ENCODE measurements at regions not wholly inside any gene's neighbourhood (a gene's known extent, or its start where the extent isn't known, plus 50 kb on each side); places are given as distances from the start of the nearest gene placed in this dataset.
"Not testable (repeated sequence)": the region's sequence is repeated elsewhere in the genome, so short reads cannot be mapped to it uniquely, and the experiment has no call there.

DNA sequence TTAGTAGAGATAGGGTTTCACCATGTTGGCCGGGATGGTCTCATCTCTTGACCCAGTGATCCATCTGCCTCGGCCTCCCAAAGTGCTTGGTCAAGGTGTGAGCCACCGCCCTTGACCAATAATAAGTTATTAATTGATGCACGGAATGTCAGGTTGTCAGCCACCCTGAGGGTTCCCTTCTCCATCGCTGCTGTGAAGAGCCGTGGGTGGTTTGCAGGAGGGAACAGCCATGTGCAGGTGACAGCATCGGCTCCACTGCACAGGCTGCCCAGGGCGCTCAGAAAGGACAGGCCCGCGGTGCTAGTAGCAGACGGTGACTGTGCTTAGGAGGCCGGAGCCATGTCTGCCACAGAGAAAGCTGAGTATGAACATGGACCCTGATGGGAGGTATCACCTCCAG is 814.0 kb downstream of the BRD1 start:
- DNase-seq = no peak

- no peak for DNase-seq
Measured at GRCh38 chr22:49012712-49013395, 814.8 kb downstream of the BRD1 start.

- no peak for DNase-seq
Measured at GRCh38 chr22:49011769-49012648, 815.7 kb downstream of the BRD1 start.

GRCh38 chr22:49011379-49011768 is 816.3 kb downstream of the BRD1 start:
- DNase-seq = no peak

DNA sequence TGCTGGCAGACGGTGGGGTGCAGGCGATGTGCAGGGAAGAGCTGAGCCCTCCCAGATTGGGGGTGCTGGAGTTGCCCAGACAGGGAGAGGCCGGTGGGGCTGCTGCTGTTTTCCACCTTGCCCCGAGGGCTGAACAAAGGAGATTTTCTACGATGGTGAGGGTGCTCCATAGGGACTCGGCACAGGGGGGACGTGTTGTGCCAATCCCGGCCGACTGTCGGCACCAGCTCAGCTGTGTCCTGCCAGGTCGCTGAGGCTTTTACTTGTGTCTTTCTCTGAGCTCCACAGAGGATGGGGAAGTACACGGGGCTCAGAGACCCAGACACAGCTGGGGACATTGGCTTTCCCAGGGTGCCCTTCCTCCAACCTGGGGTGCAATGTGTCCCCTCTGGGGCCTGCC is 816.8 kb downstream of the BRD1 start:
- no peak for DNase-seq

GRCh38 chr22:49010070-49010863 is 817.4 kb downstream of the BRD1 start:
- DNase-seq = no peak

GRCh38 chr22:49009359-49010063 is 818.2 kb downstream of the BRD1 start:
- no peak for DNase-seq

DNA sequence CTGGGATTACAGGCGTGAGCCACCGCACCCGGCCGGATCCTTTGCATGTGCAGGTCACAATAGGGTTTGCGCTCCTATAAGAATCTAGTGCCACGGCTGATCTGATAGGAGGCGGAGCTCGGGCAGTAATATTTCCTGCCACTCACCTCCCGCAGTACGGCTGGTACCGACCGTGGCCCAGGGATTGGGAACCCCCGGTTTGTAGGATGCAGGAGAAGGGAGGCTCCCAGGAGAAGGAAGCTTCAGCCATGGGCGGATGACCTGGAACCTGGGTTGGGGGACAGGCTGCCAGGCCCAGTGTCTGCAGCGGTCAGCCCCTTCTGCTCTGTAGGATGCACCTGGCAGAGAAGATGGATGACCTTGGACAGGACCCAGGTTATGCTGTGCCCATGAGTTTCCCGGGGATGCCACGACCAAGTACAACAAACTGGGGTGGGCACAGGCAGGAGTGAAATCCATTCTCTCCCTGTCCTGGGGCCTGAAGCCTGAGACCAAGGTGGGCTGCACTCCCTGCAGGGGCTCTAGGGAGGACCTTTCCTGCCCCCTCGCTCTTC is 818.9 kb downstream of the BRD1 start:
- DNase-seq = no peak

DNA sequence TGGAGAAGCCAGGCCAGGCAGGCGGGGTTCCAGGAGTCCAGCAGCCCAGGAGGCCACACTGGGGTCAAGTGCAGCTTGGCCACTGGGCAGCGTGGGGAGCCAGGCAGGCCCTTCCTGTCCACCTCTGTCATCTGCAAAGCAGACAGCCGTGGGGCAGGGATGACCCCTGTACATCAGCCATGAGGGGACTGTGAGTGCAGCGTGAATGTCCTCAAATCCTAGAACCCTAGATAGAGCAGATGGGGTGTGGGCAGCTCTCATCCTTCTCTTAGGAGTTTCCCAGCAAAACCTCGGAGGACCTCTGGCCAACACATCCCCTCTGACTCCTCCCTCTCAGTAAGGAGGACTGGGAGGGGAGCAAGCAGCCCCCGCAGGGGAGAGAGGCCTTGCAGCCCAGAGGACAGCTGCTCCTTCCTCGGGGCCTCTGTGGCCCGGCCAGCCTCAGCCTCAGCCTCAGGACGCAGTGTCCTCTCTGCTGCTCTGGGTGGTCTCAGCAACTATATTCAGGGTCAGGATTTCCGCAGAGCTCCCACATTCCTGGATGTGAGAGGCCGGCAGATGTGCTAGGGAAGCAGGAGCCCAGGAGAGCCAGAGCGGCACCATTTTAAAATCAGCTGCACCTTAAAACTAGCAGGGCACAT is 820.5 kb downstream of the BRD1 start:
- DNase-seq = no peak

DNA sequence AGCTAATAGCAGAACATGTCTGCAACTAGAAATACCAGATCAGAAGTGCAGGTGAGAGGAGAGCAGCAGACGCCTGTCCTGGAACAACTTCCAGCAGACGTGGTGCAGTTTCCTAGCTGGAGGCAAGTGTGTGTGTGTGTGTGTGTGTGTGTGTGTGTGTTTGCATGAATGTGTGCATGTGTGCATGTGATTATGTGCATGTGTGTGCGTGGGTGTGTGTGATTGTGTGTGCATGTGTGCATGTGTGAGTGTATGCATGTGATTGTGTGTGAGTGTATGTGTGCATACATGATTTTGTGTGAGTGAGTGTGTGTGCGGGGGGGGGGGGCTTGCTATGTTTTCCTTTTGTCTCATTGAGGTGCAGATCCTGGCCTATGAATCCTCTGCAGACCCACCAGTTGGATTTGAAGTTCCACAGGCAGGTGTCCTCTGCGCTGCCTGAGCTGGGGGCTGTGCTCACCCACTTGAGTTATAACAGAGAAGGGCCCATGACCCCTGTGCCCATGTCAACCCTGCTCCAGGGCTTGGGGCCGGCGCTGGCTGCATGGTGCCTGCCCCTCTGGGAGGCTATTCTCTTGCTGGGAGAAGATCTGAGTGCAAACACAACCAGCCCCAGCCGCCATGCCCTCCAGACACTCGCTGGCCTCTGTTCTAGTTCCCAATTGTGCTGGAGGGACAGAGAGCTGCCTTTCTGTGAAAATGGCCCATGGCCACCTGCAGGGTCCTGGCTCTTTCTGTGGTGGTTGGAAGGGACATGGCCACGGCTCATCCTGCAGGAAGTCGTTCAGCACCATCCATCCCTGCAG is 821.3 kb downstream of the BRD1 start:
- DNase-seq = no peak

DNA sequence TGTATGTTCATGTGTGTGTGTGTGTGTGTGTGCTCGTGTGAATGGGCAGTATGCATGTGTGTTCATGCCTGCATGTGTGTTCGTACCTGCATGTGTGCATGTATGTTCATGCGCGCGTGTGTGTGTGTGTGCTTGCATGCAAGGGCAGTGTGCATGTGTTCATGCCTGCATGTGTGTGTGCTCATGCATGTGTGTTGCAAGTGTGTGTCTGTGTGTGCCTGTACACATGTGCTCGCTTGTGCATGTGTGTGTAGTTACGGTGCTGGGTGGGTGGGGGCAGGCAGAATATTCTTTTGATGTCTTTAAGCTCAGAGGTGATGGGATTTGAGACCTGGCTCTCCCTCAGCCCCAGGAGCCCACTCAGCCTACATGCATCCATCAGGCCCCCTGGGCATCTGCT is 822.1 kb downstream of the BRD1 start:
- no peak for DNase-seq

GRCh38 chr22:49004484-49005399 is 822.9 kb downstream of the BRD1 start:
- DNase-seq = no peak

GRCh38 chr22:48997605-48998004 is 830.1 kb downstream of the BRD1 start:
- not testable (repeated sequence) for DNase-seq

GRCh38 chr22:48993655-48994054 is 834.0 kb downstream of the BRD1 start:
- DNase-seq = no peak

DNA sequence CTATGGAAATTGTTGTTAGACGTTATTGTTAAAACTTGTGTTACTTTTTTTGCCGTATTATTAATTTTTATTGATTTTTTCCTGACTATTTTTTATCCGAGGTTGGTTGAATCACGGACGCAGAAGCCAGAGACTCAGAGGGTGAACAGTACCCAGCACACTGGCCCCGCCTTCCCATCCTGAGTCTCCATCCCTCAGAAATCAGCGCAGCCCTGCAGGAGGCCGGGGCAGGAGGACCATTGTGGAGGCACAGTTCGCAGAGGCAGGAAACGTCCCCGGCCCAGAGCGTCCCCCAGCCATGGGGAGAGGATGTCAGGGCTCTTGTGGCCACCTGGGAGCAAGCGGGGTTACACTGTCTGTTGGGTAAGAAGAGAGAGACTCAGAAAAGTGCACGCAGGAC is 843.0 kb downstream of the BRD1 start:
- DNase-seq = no peak

DNA sequence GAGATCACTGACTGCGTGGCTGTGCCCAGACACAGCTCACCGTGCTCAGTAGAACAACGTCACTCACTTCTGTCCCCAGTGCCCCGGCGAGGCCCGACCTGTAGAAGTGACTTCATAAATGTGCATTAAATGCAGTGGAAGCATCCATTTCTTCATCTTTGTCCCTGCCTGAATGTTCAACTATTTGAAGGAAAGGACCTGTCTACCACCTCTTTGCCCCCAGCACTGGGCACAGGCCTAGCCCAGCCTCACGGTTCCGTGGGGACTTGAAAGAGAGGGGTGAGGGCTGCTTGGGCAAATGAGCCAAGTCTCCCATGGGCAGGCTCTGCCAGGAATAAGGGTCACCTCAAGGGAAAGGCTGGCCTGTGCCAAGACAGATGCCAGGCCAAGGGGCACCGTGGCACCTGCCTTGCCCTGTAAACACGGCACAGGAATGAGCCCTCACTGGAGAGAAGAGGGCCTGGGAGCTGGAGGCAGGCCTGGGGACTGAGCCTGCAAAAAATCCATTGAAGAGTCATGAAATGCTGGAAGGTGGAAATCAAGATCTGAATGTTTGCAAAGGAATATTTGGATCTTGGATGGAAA is 845.3 kb downstream of the BRD1 start:
- no peak for DNase-seq

DNA sequence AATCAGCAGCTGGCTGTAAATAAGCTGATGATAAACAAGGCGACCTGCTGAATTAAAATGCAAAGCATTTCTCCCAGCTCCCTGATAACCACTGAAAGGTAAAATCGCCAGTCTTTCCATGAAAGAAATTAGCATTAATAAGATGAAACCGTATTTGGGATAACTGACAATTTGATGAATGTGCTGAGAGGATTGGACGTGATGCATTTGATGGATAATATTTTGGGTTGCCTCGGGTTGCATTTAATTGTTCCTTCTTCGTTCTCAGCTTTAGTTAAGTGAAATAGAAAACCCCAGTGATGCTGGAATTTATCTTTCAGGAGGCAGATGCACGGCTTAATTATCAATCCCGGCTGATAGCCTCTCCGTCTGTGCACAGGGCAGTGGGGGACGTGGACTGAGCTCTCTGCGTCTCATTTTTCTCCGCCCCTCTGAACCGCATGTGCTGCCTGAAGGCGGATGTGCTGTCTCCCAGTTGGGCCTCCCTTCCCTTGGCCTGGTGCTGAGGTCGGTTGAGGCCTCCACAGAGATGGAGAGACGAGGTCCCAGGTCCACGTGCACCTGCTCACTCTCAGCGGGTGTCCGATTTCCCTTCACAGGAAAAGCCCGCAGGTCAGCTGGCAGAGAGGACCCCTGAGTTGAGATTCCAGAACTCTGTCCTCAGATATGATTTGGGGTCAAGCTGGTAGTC is 846.2 kb downstream of the BRD1 start:
- DNase-seq = no peak

DNA sequence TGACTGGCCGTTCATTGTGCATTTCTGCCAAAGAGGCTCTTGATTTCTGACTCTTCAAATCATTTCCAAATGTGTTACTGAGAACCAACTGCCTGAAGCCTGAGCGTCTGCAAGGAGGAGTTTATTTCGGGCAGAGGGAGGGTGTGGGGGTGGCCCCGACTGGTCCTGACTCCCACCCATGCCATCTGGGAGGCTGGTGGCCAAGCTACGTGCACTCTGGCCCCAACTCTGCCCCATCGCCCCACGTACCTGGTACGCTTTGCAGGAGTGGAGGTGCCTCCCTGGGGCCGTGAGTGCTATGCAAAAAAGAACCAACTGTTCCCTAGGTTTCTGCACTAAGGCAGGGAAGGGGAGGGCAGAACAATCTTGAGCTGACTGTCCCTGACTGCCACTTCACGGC is 846.8 kb downstream of the BRD1 start:
- no peak for DNase-seq

DNA sequence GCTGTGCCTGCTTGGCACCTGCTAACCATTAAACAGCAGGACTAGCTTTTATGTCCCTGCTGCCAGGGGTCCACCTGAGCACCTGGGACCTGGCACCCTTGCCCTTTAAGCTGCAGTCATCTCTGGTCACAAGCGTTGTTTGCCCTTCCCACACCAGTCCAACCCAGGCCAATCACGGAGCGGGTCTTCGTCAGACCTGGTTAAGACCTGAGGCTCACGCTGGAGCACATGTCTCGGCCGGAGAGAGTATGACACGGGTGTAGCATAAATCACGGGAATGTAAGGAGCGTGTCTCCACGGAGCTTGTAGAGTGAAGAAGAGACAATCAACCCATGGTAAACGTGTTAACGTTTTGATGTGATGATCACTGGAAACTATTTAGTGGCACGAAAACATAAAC is 847.3 kb downstream of the BRD1 start:
- no peak for DNase-seq
